SK-N-DZ (cell line): ENCODE measurements at regions not wholly inside any gene's neighbourhood (a gene's known extent, or its start where the extent isn't known, plus 50 kb on each side); places are given as distances from the start of the nearest gene placed in this dataset.

ENCODE experiments used
- small RNA-seq, 2 experiments: library from RNA; depleted of rRNA; stranded (forward); fragments of <200 nt; gene quantifications; one replicate each; pipeline ENCODE3, GENCODE V24; 2014

Small RNA genes lying in the stretch of these regions (small RNA-seq; reads per million reads assigned to genes)
- 0 to 0.09 reads per million in 2 experiments for gene RN7SL435P
